GM19395 (cell line): ENCODE measurements at regions not wholly inside any gene's neighbourhood (a gene's known extent, or its start where the extent isn't known, plus 50 kb on each side); places are given as distances from the start of the nearest gene placed in this dataset.

Experiments
- ATAC-seq: cut with Tn5 transposase; IDR thresholded peaks from one replicate; pipeline ENCODE4 v1.9.1; 2021; ENCODE audit warnings: mild to moderate bottlenecking, moderate library complexity; ENCODE audit not compliant: unreplicated experiment

DNA sequence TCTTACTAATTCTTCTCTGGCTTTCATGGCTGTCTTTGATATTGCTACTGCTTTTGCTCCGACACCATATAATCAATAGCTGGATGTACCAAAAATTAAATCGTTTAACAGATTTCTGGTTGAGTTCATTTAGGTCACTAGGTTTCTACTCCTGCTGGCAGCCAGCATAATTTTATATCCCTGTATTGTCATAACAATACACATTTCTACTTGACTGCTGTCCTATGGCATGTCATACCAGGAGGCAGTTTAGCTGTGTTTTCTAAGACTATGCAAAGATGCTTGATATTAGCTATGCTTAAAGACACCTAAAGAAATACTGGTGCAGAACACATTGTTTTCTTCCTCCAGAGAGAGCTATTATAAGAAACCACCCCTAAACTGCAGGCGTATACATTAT, 337.2 kb upstream of the CDH6 start:
- ATAC-seq, result no peak

DNA sequence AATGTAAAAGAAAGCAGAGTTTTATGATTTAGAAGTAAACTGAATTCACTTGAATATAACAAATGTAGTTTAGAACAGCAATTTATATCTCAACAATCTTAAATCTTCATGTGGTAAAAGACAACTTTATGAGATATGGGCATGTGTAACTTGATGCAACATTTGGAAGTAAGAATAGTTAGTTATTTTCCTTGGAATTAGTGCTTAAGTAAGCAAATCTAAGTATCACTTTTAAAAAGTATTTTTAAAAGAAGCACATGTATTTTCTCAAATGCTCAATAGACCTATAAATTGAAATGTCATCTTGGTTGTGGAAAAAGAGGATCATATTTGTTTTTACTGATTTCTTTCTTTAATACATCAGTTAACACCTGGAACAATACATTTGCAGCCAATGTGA, 340.3 kb upstream of the CDH6 start:
- ATAC-seq, result no peak

DNA sequence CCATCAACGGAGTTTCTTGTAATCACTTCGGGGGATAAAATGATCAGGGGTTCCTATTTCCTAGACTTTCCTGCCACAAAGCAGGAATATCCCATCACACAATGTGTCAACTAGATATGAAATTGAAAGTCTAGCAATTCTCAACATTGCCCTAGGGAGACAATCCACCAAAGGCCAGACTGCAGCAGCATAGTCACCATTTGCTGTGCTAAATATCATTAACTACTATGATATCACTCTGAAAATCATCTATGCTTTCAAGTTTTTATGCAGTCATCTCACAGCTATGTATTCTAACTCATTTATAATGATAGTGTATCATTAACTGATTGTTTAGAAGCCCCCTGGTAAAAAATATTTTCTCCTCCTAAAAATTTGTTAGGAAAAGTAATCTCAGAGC, 342.6 kb upstream of the CDH6 start:
- no peak for ATAC-seq

DNA sequence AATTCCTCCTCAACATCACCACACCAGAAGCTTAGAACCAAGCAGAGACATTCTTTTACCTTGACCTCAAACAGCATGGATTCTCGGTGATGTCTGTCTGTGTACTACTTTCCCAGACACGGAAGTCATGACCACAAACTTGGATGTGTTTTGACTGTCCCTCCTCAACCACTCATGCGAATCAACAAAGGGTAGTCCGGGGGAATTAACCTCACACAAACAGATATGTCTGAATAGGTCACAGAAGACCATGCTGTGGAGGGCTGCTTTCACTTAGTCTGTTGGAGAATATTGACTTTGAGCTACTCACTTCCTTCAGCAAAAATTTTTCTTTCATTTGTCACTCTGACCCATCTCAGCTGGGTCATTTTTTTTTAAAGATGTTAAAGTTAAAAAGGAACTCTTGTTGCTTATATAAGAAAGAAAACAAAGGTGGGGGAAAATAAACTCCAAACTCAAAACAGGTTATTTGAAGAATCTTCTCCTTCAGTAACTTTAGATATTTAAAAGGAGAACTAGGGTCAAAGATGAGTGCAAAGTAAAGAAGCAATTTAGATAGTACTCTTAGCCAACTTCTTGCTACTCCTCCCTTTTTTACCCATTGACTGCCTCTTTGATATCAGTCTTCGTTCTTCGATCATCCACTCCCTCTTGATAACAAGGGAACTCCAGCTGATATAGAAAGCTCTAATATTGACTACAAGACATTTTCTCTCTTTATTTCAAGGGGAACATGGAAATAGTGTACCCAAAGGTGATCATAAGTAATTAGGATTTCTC, 343.4 kb upstream of the CDH6 start:
- ATAC-seq, result no peak

DNA sequence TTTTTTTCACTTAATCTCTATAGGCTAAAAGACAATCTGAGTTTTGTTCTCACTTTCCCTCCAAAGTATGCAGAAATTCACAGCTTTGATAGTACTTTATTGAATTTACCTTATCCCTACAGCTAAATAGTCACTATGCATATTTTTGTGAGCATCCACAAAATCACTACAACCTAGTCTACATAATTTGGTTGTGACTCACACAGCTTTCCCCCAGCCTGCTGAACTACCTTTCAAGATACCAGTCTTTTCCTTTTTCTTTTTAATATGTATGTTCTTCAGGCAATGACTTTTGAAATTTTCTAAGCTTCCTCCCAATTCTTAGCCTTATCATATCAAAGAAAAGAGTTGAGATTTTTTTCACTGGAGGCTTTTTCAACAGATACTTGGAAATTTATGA, 347.3 kb upstream of the CDH6 start:
- no peak for ATAC-seq

DNA sequence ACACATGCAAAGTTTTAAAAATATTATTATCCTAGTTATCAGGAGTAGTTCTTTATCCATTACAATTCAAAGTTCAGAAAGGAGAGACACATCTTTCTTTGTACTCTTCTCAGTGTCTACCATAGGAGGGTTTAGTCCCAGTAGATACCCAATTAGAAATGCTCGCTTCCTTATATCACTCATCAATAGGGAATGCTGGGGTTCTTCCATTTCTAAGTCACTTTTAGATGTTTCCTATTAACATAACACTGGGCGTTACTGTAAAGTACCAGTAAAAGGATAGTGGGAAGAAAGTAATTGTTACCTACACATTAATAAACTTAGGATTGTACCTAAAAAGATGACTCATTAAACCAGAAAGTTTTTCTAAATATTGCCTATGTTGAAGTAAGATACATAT, 348.3 kb upstream of the CDH6 start:
- no peak for ATAC-seq

DNA sequence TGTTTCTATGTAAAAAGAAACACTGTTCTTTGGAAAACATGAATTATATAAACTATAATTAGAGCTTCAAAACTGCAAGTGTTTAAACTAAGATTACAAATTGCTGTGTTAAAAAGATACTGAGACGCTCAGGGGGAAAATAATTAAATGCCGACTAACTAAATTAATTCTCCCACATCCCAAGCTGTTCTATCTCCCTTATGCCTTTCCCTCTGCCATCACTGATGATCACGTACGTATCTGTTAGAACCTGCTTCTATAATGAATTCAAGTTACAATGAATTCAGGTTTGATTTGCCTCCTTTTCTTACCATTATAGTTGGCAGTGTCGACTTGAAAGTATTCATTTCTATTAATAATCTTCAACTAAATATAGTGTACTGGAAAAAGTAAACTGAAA, 349.9 kb upstream of the CDH6 start:
- ATAC-seq, result no peak

DNA sequence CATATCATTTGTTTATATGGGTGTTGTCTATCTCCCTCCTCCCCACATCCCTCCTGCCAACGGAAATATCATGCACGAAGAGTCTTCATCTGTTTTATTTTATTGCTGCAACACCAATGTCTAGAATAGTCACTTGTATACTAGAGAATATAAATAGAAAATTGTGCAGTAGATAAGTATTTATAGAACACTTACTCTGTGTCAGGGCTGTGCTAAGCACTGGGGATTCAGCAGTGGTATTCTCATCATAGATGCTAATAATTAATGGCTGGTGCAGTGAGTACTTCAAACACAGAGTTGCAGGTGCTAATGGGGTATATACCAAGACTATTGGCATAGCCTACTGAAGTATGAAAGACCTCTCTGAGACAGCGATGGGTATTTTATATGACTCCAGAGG, 353.5 kb upstream of the CDH6 start:
- no peak for ATAC-seq

DNA sequence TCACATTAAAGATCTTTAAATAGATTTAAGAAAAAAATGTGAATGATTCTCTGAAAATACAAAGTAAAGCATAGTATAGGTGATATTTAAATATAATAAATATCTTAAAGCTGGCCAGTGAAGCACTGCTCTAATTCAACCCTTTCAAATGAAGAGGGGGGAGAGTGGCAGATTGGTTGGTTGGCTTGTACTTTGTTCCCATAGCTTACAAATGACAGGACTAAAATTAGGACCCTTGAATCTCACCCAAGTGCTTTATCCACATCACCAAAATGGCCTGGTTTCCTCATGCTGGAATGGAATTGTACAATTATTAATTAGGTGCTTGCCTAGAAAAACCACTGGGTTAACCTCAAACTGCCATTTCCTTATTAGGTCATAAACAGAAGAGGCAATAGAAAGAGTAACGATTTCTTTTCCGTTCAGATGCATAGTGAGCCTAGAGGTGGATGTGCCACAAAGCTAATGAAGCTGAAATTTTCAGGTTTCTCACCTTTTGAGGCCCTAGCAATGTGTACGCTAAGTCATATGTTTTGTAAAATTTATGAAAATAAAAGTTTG, 354.5 kb upstream of the CDH6 start:
- ATAC-seq, result no peak

DNA sequence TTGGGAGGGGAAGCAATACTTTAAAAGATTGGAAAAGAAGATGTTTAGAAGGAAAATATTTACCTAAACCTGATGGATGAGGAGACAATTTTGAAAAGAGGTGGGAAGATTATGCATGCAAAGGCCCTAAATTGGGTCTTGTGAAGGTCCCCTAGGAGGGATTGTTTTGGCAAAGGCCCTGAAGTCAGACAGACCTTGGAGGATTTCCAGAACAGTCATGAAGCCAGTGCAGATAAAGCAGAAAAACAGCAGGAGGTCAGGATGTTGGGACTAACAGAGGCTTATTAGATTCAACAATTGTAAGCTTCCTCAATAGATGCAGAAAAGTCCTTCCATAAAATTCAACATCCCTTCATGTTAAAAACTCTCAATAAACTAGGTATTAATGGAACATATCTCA, 361.0 kb upstream of the CDH6 start:
- no peak for ATAC-seq

DNA sequence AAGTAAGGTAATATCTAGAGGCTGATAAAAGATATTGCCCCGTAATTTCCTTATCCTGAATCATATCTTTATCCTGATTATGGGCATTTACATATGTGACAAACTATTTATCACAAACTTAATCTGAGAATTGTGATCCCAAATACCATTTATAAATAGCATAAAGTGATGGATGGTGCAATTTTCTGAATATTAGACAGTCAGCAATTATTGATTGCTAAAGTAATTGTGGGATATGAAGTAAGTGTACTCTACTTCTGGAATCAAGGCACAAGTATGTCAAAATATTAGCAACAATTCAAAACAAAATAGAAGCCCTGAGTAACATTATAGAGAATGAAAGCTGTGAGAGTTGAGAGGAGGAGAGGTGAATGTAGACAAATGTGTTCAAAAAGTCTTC, 361.9 kb upstream of the CDH6 start:
- ATAC-seq, result no peak

DNA sequence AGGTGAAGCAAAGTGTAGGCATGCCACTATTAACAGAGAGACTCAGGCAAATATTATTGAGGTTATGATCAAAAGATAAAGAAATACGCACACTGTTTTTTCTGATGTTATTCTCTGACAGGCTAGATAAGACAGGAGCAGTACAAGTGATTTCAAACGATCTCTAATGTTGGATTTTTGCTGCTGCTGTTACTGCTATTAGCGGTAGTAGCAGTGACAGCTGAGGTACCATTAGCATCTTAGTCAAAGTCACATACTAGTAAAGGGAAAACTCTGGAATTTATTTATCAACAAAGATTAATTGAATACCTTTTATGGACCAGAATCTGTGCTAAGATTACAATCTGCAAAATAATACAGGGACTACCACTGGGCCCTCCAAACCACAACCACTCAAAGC, 362.4 kb upstream of the CDH6 start:
- ATAC-seq, result no peak

DNA sequence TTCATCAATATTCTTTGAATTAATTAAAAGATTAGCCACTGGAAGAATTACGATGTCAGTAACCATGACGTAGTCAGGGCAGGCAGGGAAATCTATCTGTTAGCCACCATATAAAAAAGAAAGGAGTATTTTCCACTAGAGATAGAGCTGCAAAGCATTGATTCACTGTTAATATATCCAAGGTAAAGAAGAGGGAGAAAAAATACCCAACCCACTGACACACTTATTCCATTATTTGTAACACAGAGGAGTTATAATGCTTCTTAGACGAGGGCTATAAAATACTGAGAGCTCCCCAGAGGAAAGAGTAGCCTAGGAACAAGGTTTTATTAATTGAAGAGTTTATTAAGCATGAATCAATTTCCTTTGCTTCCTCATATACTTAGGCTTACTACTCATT, 382.2 kb upstream of the CDH6 start:
- ATAC-seq, result no peak

DNA sequence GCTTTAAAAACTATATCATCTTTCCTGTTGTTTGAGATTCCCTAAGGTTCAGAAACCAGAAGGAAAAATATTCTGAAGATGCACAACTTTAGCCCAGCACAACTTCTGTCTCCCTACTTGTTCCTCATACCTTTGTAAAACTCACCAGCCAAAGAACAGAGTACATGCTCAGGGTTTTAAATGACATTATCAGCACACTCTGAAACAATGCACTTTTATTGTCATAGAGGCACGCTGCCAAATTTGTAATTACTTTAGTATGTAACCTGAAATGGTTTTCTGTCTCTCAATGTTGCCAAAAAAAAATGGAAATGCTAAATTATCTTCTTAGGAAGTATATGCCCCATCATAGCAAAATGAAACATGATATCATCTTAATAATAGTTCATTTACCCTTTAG, 383.6 kb upstream of the CDH6 start:
- ATAC-seq, result no peak

DNA sequence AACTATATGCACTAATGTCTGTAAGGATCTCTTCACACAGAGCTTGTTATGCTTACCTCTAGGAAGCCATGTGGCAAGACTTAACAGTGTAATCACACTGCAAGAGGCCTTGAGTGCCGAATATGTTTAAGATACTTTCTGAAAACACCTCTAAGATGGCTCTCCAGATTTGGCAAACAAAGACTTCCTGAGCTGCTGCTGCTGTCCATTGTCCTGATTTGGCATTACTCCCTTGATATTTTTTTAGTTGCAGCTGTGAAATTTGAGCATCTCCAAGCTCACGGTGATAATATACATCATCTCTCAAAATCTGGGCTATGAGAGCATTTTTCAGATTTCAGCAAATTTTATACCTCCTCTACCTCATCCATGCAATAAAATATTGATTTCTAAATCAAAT, 384.5 kb upstream of the CDH6 start:
- ATAC-seq, result no peak

DNA sequence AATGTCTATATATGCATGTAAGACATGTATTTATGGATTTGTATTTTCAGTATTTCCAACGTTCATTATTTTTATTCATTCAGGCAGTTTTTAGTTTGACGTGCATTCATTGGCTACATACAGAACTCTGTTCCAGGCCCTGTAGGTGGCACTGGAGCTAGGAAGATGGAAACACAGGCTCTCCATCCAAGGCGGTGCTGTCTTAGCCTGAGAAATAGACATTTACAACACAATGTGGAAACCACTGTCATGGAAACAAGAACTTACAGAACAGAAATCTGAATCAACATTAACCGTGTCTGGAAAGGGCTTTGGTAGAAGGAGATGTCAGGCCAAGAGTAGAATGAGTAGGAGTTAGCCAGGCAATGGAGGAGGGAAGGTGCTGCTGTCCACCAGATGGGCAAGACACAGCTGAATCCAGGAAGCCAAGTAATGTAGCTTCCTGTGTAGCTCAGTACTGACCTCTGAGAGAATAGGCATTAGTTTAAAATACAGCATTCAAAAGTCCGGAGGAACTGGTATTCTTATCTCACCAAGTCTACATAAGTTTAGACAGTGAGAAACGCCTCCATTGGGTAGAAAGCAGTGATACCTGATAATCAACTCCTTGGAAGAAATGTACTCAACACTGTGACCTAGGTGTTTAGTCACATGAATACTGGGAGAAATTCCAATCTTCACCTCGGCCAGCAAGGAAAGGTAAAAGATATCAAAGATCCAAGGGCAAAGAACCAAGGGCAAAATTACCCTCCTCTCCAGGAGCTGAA, 388.6 kb upstream of the CDH6 start:
- no peak for ATAC-seq

DNA sequence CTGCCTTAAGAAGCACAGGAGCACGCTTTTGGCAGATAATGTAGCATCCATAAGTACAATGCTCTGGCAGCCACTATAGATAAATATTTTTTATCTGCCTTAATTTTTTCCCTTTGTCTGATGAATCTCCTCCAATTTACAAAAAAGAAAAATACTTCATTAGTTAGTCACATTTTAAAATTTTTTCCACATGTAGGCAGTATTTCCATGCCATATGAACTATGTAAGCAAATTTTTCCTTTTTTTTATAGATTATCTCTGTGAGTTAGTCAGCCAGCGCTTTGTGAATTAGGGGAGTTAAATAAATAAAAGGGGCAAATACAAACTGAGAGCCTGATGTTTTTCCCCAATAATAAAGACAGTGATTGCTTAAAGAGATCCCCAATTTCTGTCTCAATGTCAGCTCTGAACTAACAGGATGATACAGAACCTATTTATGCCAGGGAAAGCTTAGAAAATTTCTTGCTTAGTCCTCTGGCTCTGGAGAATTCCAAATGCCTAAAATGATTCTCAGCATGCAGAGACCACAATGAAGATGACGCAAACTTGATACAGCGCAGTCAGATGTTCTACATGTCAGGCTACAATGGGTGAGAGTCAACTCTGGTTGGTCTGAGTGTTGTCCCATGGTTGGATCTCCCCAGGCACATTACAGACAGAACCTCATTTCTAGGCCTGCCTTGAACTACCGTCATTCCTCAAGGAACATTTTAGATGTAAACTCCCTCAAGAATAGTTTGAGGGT, 390.4 kb upstream of the CDH6 start:
- no peak for ATAC-seq

DNA sequence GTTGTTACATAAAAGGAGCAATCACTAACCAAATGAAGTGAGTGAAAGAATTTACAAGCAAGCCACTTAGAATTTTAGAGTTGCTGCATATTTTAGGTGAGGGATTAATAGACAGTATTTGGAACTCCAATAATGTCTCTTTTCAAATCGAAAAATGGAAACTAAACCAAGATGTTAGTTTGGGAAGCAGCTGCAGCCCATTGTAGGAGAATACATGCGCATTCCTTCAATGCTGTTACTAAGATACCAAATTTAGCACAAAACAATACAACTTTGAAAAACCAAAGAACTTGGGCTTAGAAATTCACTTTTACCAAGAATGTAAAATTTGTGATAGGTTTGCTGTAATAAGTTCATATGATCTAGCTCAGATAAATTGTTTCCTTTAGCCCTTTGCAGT, 411.8 kb upstream of the CDH6 start:
- ATAC-seq, result no peak

DNA sequence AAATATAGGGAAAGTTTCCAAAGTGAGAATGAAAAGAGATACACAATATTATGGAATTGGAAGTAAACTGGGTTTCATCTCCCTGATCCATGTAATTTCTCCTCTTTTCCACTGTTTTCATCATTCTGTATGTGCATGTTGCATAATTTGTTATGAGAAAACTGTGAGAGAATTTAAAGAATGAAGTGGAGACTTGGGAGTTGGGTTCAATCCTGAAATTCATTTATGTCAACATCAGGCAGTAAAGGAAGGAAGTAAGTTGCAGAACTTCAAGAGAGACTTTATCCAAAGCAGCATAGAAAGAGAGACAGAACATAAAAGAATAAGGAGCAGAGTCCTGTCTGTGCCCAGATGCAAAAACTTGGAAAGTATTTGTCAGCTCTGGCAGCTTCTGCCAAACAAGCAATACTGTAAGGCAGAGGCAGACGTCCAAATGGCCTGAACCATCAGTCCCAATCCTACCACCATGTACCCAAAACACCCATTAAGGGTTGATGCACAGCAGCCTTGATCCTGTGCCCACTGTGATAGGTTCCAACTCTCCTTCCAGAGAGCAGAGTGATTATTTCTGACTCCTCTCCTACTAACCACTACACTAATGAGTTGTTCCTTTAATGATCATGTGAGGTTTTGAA, 425.3 kb upstream of the CDH6 start:
- ATAC-seq, result no peak

DNA sequence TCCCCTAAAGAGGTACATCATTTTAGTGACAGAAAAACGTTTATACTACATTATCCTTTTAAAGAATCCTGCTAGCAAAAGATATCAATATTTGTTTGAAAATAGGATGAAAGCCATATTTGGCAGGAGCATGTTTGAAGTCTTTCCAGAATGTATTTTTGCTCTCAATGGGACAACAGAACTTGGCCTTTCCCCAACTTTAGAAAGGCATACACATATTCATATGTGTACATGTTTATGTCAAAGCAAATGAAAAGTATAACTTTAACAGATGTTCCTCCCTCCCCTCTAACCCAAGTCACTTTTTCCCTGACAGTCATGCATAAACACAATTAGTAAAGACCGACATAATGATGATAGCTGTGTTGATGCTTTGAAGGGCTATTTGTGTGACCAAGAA, 427.8 kb upstream of the CDH6 start:
- no peak for ATAC-seq

DNA sequence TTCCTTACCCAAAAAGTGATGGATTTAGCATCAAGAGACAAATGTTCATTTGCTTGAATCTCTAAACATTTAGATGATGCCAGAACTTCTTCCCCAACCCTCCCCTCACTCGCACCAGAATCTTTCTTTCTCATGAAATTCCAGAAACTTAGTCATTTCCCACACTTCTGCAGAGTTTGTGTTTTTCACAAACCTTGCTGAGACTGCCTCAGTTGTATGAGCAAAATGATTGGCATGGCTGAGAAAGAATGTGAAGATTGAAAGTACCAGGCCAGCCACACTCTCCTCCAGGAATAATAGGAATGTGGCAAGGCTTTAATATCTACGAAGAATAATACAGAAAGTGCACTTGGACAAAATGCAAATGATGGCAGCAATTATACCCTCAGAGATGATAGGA, 428.3 kb upstream of the CDH6 start:
- ATAC-seq, result no peak
